Testis (tissue), 2 donors: ENCODE measurements at regions not wholly inside any gene's neighbourhood (a gene's known extent, or its start where the extent isn't known, plus 50 kb on each side); places are given as distances from the start of the nearest gene placed in this dataset.

Source experiments
- DNase-seq: peaks from one replicate; pipeline ENCODE4 v3.0.0-alpha.2; 2019
- H3K27ac ChIP-seq, 2 donors: fragments of 200-600 bp; sonication (generic); one replicate each; pipeline ENCODE4 v1.5.1; 2019
- H3K27me3 ChIP-seq: fragments of 200-600 bp; sonication (generic); one replicate; pipeline ENCODE4 v1.5.1; 2019
- H3K36me3 ChIP-seq: fragments of 200-600 bp; sonication (generic); one replicate; pipeline ENCODE4 v1.5.1; 2017; ENCODE audit warnings: low read depth; ENCODE audit errors: missing control alignments
- H3K4me1 ChIP-seq: fragments of 200-600 bp; sonication (generic); one replicate; pipeline ENCODE4 v1.5.1; 2019
- H3K4me3 ChIP-seq, 2 donors: fragments of 200-600 bp; sonication (generic); one replicate each; pipeline ENCODE4 v1.5.1; 2017 to 2019
- H3K9me3 ChIP-seq: fragments of 200-600 bp; sonication (generic); one replicate; pipeline ENCODE4 v1.5.1; 2017
- POLR2A ChIP-seq: fragments of 450-650 bp; IDR thresholded peaks from one replicate; pipeline ENCODE4 v1.6.1; 2017; ENCODE audit warnings: antibody characterized with exemption, mild to moderate bottlenecking, moderate library complexity
- WGBS, 2 donors: methylation state at CpG; one replicate each; pipeline ENCODE4 v1.1.5; 2018; 5-methylcytosine and 5-hydroxymethylcytosine counted together
- intact Hi-C: fragments of 100-400 bp; cut with DNase I; formaldehyde crosslinking; loops from one replicate; pipeline ENCODE4 v1.15.1; 2023; ENCODE audit warnings: low total_unique reads
- TF ChIP-seq, protein P1 (sequence below), 3 experiments: fragments of 450-650 bp in 2 of 3; fragments of 200-600 bp in 1 of 3; sonication (generic) in 1 of 3; IDR thresholded peaks; one replicate each; pipeline ENCODE4 v1.5.1; 2016 to 2019; ENCODE audit warnings: antibody characterized with exemption in 3 of 3, mild to moderate bottlenecking in 2 of 3, moderate library complexity in 1 of 3

DNA sequence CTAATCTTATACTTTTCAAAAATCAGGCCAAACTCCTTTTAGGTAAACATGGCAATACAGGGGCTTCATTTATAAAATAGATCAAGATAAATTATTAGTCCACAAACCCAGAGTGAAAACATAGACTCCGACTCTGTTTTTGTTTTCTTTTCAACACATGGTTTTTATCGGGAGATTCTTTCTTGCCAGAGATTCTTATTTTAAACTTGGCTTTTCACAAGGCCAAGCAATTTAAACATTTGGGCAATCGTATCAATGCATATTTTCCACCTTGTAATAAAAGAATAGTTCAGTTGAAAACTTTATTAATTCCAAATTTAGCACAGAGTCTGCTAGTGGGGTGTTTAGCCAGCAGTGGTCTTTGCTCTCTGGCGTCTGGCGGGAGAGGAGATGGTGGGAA lies 71.9 kb downstream of the SOX11 start:
- intact Hi-C loops, result no loop called here
- WGBS, 2 donors, result 76 to 80% methylated on average over 5 of the region's 5 CpGs

DNA sequence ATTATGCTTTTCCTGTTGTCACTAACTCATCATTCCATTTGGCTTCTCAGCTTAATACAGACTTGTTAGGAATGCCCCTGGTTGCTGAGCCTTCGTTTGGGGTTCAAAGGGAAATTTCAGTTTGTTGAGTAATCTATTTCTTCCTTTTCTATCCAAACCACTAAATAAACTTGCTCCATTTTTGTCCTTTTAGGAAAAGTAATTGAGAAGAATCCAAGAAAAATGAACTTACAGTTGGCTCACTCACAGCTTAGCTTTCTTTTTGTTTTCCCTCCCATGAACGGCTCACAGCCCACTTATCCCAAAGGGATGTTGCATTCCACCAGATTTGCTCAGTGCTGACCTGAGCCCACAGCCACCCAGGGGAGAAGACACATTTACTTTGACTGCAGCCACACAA lies 73.9 kb downstream of the SOX11 start:
- intact Hi-C loops, result no loop called here
- no peaks in the 10 kb centered on the region for H3K36me3 ChIP-seq
- no peak overlapping the region for H3K27ac ChIP-seq

More for the DNA sequence above, 71.9 kb downstream of the SOX11 start:
- Histone ChIP-seq H3K4me1 (no peaks in the 10 kb centered on the region), H3K27ac (no peak overlapping the region), H3K27me3 (no peaks in the 10 kb centered on the region), H3K9me3 (no peaks in the 10 kb centered on the region), H3K36me3 (no peaks in the 10 kb centered on the region), H3K4me3 (no peak overlapping the region)
- DNase-seq, result no peak
- no peak for TF ChIP-seq POLR2A
- TF ChIP-seq, protein P1, sequence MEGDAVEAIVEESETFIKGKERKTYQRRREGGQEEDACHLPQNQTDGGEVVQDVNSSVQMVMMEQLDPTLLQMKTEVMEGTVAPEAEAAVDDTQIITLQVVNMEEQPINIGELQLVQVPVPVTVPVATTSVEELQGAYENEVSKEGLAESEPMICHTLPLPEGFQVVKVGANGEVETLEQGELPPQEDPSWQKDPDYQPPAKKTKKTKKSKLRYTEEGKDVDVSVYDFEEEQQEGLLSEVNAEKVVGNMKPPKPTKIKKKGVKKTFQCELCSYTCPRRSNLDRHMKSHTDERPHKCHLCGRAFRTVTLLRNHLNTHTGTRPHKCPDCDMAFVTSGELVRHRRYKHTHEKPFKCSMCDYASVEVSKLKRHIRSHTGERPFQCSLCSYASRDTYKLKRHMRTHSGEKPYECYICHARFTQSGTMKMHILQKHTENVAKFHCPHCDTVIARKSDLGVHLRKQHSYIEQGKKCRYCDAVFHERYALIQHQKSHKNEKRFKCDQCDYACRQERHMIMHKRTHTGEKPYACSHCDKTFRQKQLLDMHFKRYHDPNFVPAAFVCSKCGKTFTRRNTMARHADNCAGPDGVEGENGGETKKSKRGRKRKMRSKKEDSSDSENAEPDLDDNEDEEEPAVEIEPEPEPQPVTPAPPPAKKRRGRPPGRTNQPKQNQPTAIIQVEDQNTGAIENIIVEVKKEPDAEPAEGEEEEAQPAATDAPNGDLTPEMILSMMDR (IDR thresholded peaks at IDR 0.05), result no peak

GRCh38 chr2:5766561-5766960 lies 74.4 kb downstream of the SOX11 start:
- intact Hi-C loops, result no loop called here
- TF ChIP-seq, protein P1 (IDR thresholded peaks at IDR 0.05), result no peak
- WGBS, 2 donors, result 77 to 83% methylated on average over 2 of the region's 2 CpGs
- no peak overlapping the region for H3K4me3 ChIP-seq
- no peaks in the 10 kb centered on the region for H3K4me1 ChIP-seq
- H3K27ac ChIP-seq, result no peak overlapping the region
- no peak for DNase-seq
- H3K36me3 ChIP-seq, result no peaks in the 10 kb centered on the region
- no peaks in the 10 kb centered on the region for H3K9me3 ChIP-seq
- no peaks in the 10 kb centered on the region for H3K27me3 ChIP-seq

More for the DNA sequence above, 73.9 kb downstream of the SOX11 start:
- WGBS, 2 donors, result 49 to 61% methylated on average over 2 of the region's 2 CpGs
- Histone ChIP-seq H3K4me3 (no peak overlapping the region), H3K4me1 (no peaks in the 10 kb centered on the region), H3K9me3 (no peaks in the 10 kb centered on the region), H3K27me3 (no peaks in the 10 kb centered on the region)
- TF ChIP-seq, protein P1 (IDR thresholded peaks at IDR 0.05), result no peak
- no peak for TF ChIP-seq POLR2A
- DNase-seq, result no peak

DNA sequence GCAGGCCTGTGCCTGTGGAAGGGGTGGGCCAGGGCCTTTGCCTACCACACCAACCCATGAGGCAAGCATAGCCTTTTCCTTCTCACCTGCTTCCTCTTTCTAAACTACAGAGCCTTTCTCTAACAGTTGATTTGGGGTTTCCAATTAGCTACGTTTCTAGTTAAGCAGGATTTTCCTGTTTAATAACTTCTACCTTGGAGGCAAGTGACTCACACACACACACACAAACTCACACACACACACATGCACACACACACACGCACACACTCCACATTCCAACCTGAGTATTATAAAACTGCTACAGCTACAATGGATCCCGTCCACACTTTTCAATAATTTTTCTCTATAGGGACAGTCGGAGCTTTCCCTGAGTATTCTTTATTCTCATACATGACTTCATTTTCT lies 84.9 kb downstream of the SOX11 start:
- H3K36me3 ChIP-seq, result no peaks in the 10 kb centered on the region
- TF ChIP-seq, protein P1 (IDR thresholded peaks at IDR 0.05), result no peak
- no peak for TF ChIP-seq POLR2A
- H3K27ac ChIP-seq, result no peak overlapping the region
- no peaks in the 10 kb centered on the region for H3K4me1 ChIP-seq
- H3K4me3 ChIP-seq, result no peak overlapping the region
- 83 to 92% methylated on average over 4 of the region's 4 CpGs for WGBS, 2 donors
- DNase-seq, result no peak
- no peaks in the 10 kb centered on the region for H3K27me3 ChIP-seq
- H3K9me3 ChIP-seq, result no peaks in the 10 kb centered on the region
- intact Hi-C loops, result no loop called here

DNA sequence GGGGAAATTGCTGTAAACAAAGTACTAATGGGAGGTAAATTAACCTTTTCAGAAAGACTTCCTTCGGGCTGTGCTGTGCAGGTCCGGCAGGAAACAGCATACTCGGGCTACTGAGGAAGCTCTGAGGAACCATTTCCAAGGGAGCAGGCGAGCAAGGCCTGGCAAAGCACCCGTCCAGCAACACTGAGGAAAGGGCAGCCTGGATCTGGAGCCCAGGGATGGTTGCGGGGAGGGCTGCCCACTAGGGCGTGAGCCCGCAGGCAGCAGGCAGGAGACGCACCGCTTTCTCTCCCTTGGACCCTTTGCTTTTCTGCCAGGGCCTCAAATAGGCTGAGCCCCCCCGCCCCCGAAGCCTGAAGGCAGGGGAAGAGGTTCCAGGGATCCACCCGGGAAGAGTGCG lies 89.5 kb downstream of the SOX11 start:
- Histone ChIP-seq H3K4me3 (peak overlapping the region in 1 of 2 donors; percentile 24), H3K27ac (no peak overlapping the region), H3K27me3 (no peaks in the 10 kb centered on the region), H3K9me3 (no peaks in the 10 kb centered on the region), H3K36me3 (no peaks in the 10 kb centered on the region), H3K4me1 (no peaks in the 10 kb centered on the region)
- intact Hi-C loops, result no loop called here
- TF ChIP-seq, protein P1 (IDR thresholded peaks at IDR 0.05), result no peak
- TF ChIP-seq POLR2A, result no peak
- no peak for DNase-seq
- WGBS, 2 donors, result 55 to 65% methylated on average over 14 of the region's 14 CpGs
